ENCODE measurements at regions not wholly inside any gene's neighbourhood (a gene's known extent, or its start where the extent isn't known, plus 50 kb on each side); places are given as distances from the start of the nearest gene placed in this dataset.

DNA sequence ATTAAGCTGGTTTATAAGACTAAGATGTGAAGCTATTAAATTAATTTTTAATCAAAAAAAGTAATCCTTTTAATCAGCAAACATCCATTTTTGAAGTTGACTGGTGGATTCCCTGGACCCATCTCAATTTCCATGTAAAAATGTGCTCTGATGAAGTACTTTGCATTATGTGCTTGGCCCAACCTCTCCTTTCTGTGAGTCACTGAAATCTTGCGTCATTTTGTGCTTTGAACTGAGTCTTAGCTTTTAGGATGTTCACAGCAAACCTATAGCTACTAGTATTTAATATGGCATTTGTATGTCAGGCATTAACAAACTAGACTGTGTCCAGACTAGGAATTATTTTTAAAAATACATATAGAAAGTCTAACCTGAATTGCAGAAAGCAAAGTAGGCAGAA is 55.0 kb upstream of the CDH12 start:
- Histone ChIP-seq H3K27me3 (ENCODE audit: control insufficient read depth in 1 of 2, insufficient read depth in 2 of 2, low read length in 2 of 2) (no peaks in the 10 kb centered on the region), H3K4me2 (ENCODE audit: low read depth, low read length) (no peak overlapping the region), H3K4me3 (replicated peaks in 1 of 3; ENCODE audit: insufficient read depth in 1 of 3, low read depth in 2 of 3, low read length in 3 of 3) (no peak overlapping the region), H4K20me1 (ENCODE audit: insufficient read depth, low read length) (no peaks in the 10 kb centered on the region), H3K9ac (ENCODE audit: insufficient read depth, low read depth, low read length) (no peak overlapping the region), H3K4me1 (ENCODE audit: insufficient read depth, low read length) (no peaks in the 10 kb centered on the region), H2AFZ (ENCODE audit: low read length) (no peak overlapping the region), H3K9me3 (ENCODE audit: low read length) (peaks cover 15% of the 10 kb centered on the region; the same call in 1 of the 2 replicates), H3K36me3 (replicated peaks in 1 of 2; ENCODE audit: control insufficient read depth in 1 of 2, insufficient read depth in 2 of 2, low read length in 2 of 2) (no peaks in the 10 kb centered on the region), H3K79me2 (ENCODE audit: insufficient read depth, low read length) (no peaks in the 10 kb centered on the region), H3K27ac (ENCODE audit: extremely low read length, insufficient read depth, low read length) (no peak overlapping the region)
- no peak for FAIRE-seq
- no peak for DNase-seq (ENCODE audit: low spot score)
- POLR2A ChIA-PET, result no interaction called here
- TF ChIP-seq HES4 (CRISPR knock-in tag; IDR thresholded peaks at IDR 0.05; ENCODE audit: borderline replicate concordance) (no peak), CC2D1A (CRISPR knock-in tag; IDR thresholded peaks at IDR 0.05) (no peak)
- TF ChIP-seq, protein P1, sequence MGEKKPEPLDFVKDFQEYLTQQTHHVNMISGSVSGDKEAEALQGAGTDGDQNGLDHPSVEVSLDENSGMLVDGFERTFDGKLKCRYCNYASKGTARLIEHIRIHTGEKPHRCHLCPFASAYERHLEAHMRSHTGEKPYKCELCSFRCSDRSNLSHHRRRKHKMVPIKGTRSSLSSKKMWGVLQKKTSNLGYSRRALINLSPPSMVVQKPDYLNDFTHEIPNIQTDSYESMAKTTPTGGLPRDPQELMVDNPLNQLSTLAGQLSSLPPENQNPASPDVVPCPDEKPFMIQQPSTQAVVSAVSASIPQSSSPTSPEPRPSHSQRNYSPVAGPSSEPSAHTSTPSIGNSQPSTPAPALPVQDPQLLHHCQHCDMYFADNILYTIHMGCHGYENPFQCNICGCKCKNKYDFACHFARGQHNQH (CRISPR knock-in tag; IDR thresholded peaks at IDR 0.05), result no peak
- intact Hi-C loops (cut with micrococcal nuclease; ENCODE audit: unreplicated experiment), result no loop called here
- no peak for ATAC-seq
- WGBS (ENCODE audit: low lambda C conversion rate), result 0% methylated on average over 1 of the region's 1 CpG
- in situ Hi-C loops (cut with HindIII; ENCODE audit: extremely low pct_ligation_motif_present, low pct_unique_long_range_greater_than_20kb), result no loop called here
- CTCF ChIA-PET (ENCODE audit: low intra/inter-chr PET ratio, low total read pairs), result no interaction called here
- BruUV-seq (replicated peaks), result no TSS peak

Small RNAs in the stretch of these regions (small RNA-seq; reads per million reads assigned to genes)
- 0 reads per million in 3 experiments for gene RF00019 (ENCODE audit: insufficient read depth in 2 of 3, insufficient read length in 3 of 3, low read depth in 2 of 3, low replicate concordance in 1 of 3)

All from HepG2 (cell line).